IMR-90 (cell line): ENCODE measurements at regions not wholly inside any gene's neighbourhood (a gene's known extent, or its start where the extent isn't known, plus 50 kb on each side); places are given as distances from the start of the nearest gene placed in this dataset.

Source experiments
- ATAC-seq: fragments of 200-7000 bp; cut with Tn5 transposase; 2 replicates; pipeline ENCODE4 v1.9.1; 2020; ENCODE audit warnings: low read depth, mild to moderate bottlenecking, moderate library complexity
- BruUV-seq: library from RNA; stranded (reverse); fragments of 400-500 nt; replicated peaks from 2 replicates; lab custom pipeline; 2021; lab: Mats Ljungman, UMichigan
- CTCF ChIA-PET: fragments of 300-600 bp; formaldehyde crosslinking; extraction: SDS; loops from one replicate; lab custom pipeline; 2021; ENCODE audit warnings: antibody characterized with exemption; lab: Yijun Ruan, JAX
- POLR2A ChIA-PET: fragments of 300-600 bp; sonication (Branson Sonifier 250); formaldehyde crosslinking; loops from one replicate; lab custom pipeline; 2022; ENCODE audit warnings: antibody characterized with exemption; ENCODE audit not compliant: unreplicated experiment; lab: Charles Lee
- DNase-seq: peaks from one replicate; pipeline ENCODE4 v3.0.0; 2013
- H2AFZ ChIP-seq: replicated peaks from 2 replicates; pipeline ENCODE3; 2013; ENCODE audit warnings: low read length, mild to moderate bottlenecking; ENCODE audit not compliant: poor library complexity
- H2AK5ac ChIP-seq: 2 replicates; pipeline ENCODE4 v1.6.1; 2013; ENCODE audit warnings: low read depth, low read length, inconsistent platforms
- H2AK9ac ChIP-seq: replicated peaks from 2 replicates; pipeline ENCODE3; 2013; ENCODE audit warnings: mild to moderate bottlenecking, low read depth, low read length, moderate library complexity; ENCODE audit not compliant: poor library complexity
- H2BK120ac ChIP-seq: 2 replicates; pipeline ENCODE4 v1.6.1; 2013; ENCODE audit warnings: low read depth, low read length, inconsistent platforms
- H2BK15ac ChIP-seq: 3 replicates; pipeline ENCODE4 v1.6.1; 2013; ENCODE audit warnings: low read depth, low read length, inconsistent platforms
- H2BK20ac ChIP-seq: 2 replicates; pipeline ENCODE4 v1.6.1; 2013; ENCODE audit warnings: low read depth, mild to moderate bottlenecking, inconsistent platforms, low read length, moderate library complexity
- H2BK5ac ChIP-seq: 2 replicates; pipeline ENCODE4 v1.6.1; 2013; ENCODE audit warnings: mild to moderate bottlenecking, low read depth, low read length, inconsistent platforms; ENCODE audit not compliant: poor library complexity, severe bottlenecking
- H3K14ac ChIP-seq: replicated peaks from 2 replicates; pipeline ENCODE4 v1.6.1; 2013; ENCODE audit warnings: low read depth, low read length, inconsistent platforms
- H3K18ac ChIP-seq: 2 replicates; pipeline ENCODE4 v1.6.1; 2013; ENCODE audit warnings: low read depth, low read length, control low read depth
- H3K23ac ChIP-seq: 2 replicates; pipeline ENCODE4 v1.6.1; 2013; ENCODE audit warnings: low read depth, low read length, inconsistent platforms
- H3K27ac ChIP-seq: 2 replicates; pipeline ENCODE4 v1.5.1; 2013; ENCODE audit warnings: mild to moderate bottlenecking, control low read depth, low read length; ENCODE audit not compliant: insufficient read depth
- H3K27me3 ChIP-seq: 2 replicates; pipeline ENCODE4 v1.6.1; 2013; ENCODE audit warnings: low read length; ENCODE audit not compliant: control insufficient read depth, insufficient read depth
- H3K36me3 ChIP-seq: 2 replicates; pipeline ENCODE4 v1.6.1; 2013; ENCODE audit warnings: low read length, mixed read lengths; ENCODE audit not compliant: control insufficient read depth, insufficient read depth
- H3K4ac ChIP-seq: 2 replicates; pipeline ENCODE4 v1.6.1; 2013; ENCODE audit warnings: low read depth, low read length, inconsistent platforms
- H3K4me1 ChIP-seq: 2 replicates; pipeline ENCODE4 v1.6.1; 2013; ENCODE audit warnings: low read length, mixed read lengths; ENCODE audit not compliant: control insufficient read depth, insufficient read depth
- H3K4me2 ChIP-seq: 2 replicates; pipeline ENCODE4 v1.6.1; 2013; ENCODE audit warnings: low read depth, mild to moderate bottlenecking, control low read depth, low read length, moderate library complexity
- H3K4me3 ChIP-seq: 2 replicates; pipeline ENCODE4 v1.5.1; 2013; ENCODE audit warnings: low read depth, mild to moderate bottlenecking, control low read depth, low read length, moderate library complexity; ENCODE audit not compliant: insufficient read depth
- H3K56ac ChIP-seq: 2 replicates; pipeline ENCODE4 v1.6.1; 2013; ENCODE audit warnings: low read length, inconsistent platforms; ENCODE audit not compliant: insufficient read depth; ENCODE audit errors: extremely low read depth
- H3K79me1 ChIP-seq, 2 experiments: 2 replicates each; pipeline ENCODE4 v1.6.1; 2013; ENCODE audit warnings: low read length in 2 of 2, inconsistent platforms in 1 of 2, low read depth in 1 of 2
- H3K9ac ChIP-seq: 2 replicates; pipeline ENCODE4 v1.6.1; 2013; ENCODE audit warnings: low read depth, low read length, control low read depth
- H3K9me1 ChIP-seq: 2 replicates; pipeline ENCODE4 v1.6.1; 2013; ENCODE audit warnings: low read length, inconsistent platforms; ENCODE audit not compliant: insufficient read depth
- H3K9me3 ChIP-seq: 2 replicates; pipeline ENCODE4 v1.6.1; 2013; ENCODE audit warnings: low read length; ENCODE audit not compliant: control insufficient read depth, insufficient read depth
- H4K20me1 ChIP-seq: 2 replicates; pipeline ENCODE4 v1.6.1; 2013; ENCODE audit warnings: low read length, inconsistent platforms; ENCODE audit not compliant: insufficient read depth
- H4K5ac ChIP-seq: 2 replicates; pipeline ENCODE4 v1.6.1; 2013; ENCODE audit warnings: mild to moderate bottlenecking, low read depth, low read length, control low read depth
- H4K8ac ChIP-seq, 2 experiments: 2 replicates each; pipeline ENCODE4 v1.6.1; 2013; ENCODE audit warnings: low read depth in 2 of 2, low read length in 2 of 2, control low read depth in 1 of 2, inconsistent platforms in 1 of 2
- H4K91ac ChIP-seq: 2 replicates; pipeline ENCODE4 v1.6.1; 2013; ENCODE audit warnings: low read depth, low read length, inconsistent platforms; ENCODE audit not compliant: insufficient read depth
- BHLHE40 ChIP-seq: fragments of 150-350 bp; IDR thresholded peaks from 2 replicates; pipeline ENCODE4 v1.6.1; 2016; ENCODE audit warnings: mild to moderate bottlenecking, low read depth, low read length
- CEBPB ChIP-seq: IDR thresholded peaks from 2 replicates; pipeline ENCODE4 v1.6.1; 2012; ENCODE audit warnings: low read depth, low read length, improper control_type of control experiment
- CHD1 ChIP-seq: IDR thresholded peaks from 2 replicates; pipeline ENCODE4 v1.6.1; 2012; ENCODE audit warnings: low read depth, low read length, improper control_type of control experiment
- CTCF ChIP-seq: conservative IDR thresholded peaks from 2 replicates; pipeline ENCODE4 v1.5.1; 2012; ENCODE audit warnings: mild to moderate bottlenecking, low read depth, low read length, improper control_type of control experiment
- MAFK ChIP-seq: IDR thresholded peaks from 2 replicates; pipeline ENCODE4 v1.6.1; 2012; ENCODE audit warnings: low read depth, low read length, improper control_type of control experiment
- MAZ ChIP-seq: IDR thresholded peaks from 2 replicates; pipeline ENCODE4 v1.6.1; 2012; ENCODE audit warnings: low read depth, mild to moderate bottlenecking, low read length, improper control_type of control experiment, moderate library complexity, borderline replicate concordance
- RAD21 ChIP-seq: IDR thresholded peaks from 2 replicates; pipeline ENCODE4 v1.6.1; 2012; ENCODE audit warnings: low read length, improper control_type of control experiment
- RFX5 ChIP-seq: IDR thresholded peaks from 2 replicates; pipeline ENCODE4 v1.8.0; 2012; ENCODE audit warnings: low read depth, mild to moderate bottlenecking, low read length, moderate library complexity
- USF2 ChIP-seq: fragments of 150-350 bp; IDR thresholded peaks from 2 replicates; pipeline ENCODE4 v1.6.1; 2017; ENCODE audit warnings: mild to moderate bottlenecking, antibody characterized with exemption, low read length, low read depth
- WGBS, 2 experiments: methylation state at CpG; one replicate each; pipeline versions ENCODE4 v1.1.5 to v1.1.7; 2013; ENCODE audit warnings: missing lambda C conversion rate in 2 of 2; ENCODE audit not compliant: insufficient read length in 1 of 2; ENCODE audit errors: extremely low coverage in 2 of 2; 5-methylcytosine and 5-hydroxymethylcytosine counted together
- dilution Hi-C: fragments of 300-500 bp; cut with HindIII; formaldehyde crosslinking; loops from one replicate; pipeline ENCODE4 v1.14.3; 2018; ENCODE audit warnings: low sequenced_read_pairs; ENCODE audit not compliant: unreplicated experiment
- in situ Hi-C: fragments of 300-500 bp; cut with MboI; formaldehyde crosslinking; loops from 3 replicates; pipeline ENCODE4 v1.14.3; 2019; ENCODE audit warnings: low sequenced_read_pairs, inconsistent platforms, mixed read lengths
- intact Hi-C: fragments of 100-400 bp; cut with micrococcal nuclease; formaldehyde crosslinking; loops from 2 replicates; pipeline ENCODE4 v1.10.0; 2022

GRCh38 chr7:24407965-24408364 is 124.0 kb downstream of the NPY start:
- Histone ChIP-seq H2BK20ac (no peak overlapping the region), H3K18ac (no peak overlapping the region), H2BK5ac (no peak overlapping the region), H3K23ac (no peak overlapping the region), H4K91ac (no peak overlapping the region), H2AK5ac (no peak overlapping the region), H3K9me3 (no peaks in the 10 kb centered on the region), H3K4ac (no peak overlapping the region), H2BK15ac (no peak overlapping the region), H2AK9ac (no peak overlapping the region), H3K14ac (no peak overlapping the region), H3K27me3 (peaks cover 3% of the 10 kb centered on the region), H3K4me3 (no peak overlapping the region), H3K9me1 (no peaks in the 10 kb centered on the region), H3K56ac (no peak overlapping the region), H3K9ac (no peak overlapping the region), H2AFZ (no peak overlapping the region), H3K4me1 (no peaks in the 10 kb centered on the region), H4K20me1 (no peaks in the 10 kb centered on the region), H3K36me3 (no peaks in the 10 kb centered on the region), H3K27ac (no peak overlapping the region), H4K5ac (no peak overlapping the region), H3K4me2 (no peak overlapping the region), H3K79me1 (no peaks in the 10 kb centered on the region), H2BK120ac (no peak overlapping the region), H4K8ac (no peak overlapping the region)
- POLR2A ChIA-PET: no interaction called here
- in situ Hi-C loops: loop anchor here (10.0 kb wide), 1 partner anchor 257 kb away; no protein-coding TSS in a partner anchor
- intact Hi-C loops: no loop called here
- CTCF ChIA-PET: interaction anchor here (0.6 kb wide), 1 partner anchor 485 kb away, joined by 3 read pairs; no protein-coding TSS in a partner anchor
- no peak for TF ChIP-seq CEBPB
- TF ChIP-seq MAFK: no peak
- TF ChIP-seq USF2: no peak
- TF ChIP-seq RAD21: no peak
- no peak for TF ChIP-seq BHLHE40
- TF ChIP-seq CHD1: no peak
- no peak for TF ChIP-seq CTCF
- no peak for TF ChIP-seq MAZ
- TF ChIP-seq RFX5: no peak
- no CpG with 5 or more reads among the region's 1 CpG for WGBS, 2 experiments
- no peak for ATAC-seq
- BruUV-seq: no TSS peak
- dilution Hi-C loops: no loop called here
- no peak for DNase-seq
